Pulmonary artery endothelial cell (primary cell): ENCODE measurements at regions not wholly inside any gene's neighbourhood (a gene's known extent, or its start where the extent isn't known, plus 50 kb on each side); places are given as distances from the start of the nearest gene placed in this dataset.
"Not testable (repeated sequence)": the region's sequence is repeated elsewhere in the genome, so short reads cannot be mapped to it uniquely, and the experiment has no call there.

ENCODE experiments used
- DNase-seq: peaks from one replicate; pipeline ENCODE4 v3.0.0-alpha.2; 2011; ENCODE audit warnings: low read depth, low spot score

DNA sequence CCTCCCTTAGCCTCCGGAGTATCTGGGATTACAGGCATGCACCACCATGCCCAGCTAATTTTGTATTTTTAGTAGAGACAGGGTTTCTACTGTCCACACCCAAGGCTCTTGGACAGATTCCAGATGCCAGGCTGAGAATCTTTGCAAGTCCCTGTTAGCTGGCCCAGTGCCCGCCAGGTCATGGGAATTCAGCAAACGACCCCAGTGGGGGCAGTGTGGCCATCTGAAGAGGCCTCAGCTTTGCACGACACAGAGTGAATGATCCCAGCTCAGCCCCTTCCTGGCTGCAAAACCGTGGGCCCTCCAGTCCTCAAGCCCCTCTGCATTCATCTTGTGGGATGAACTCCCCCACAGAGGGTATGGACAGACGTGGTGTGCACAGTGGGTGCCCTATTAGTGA lies 179.5 kb upstream of the ID2 start:
- no peak for DNase-seq

DNA sequence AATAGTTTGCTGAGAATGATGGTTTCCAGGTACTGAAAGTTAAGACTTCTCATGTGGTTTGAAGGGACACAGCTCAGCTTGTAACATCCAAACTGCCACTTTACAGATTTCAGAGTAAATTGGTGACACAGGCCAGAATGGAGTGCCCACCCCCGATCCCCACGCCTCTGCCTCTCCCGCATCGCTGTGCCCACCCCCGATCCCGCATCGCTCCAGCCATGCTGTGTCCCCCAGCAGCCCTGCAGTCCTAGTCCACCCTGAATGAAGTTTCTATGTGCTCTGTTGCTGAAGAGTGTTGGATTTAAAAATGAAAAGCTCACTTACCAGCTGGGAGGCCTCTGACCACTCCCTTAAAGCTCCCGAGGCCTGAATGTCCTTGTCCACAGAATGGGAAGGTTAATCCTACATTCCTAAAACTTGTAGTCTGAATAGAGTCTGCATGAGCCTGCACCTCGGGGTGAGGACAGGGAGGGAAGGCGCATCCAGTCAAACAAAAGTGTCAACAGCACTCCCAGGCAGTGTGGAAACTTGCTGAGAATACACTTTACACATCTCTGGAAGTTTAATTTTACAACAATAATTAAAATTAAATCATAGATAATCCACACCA lies 176.4 kb upstream of the ID2 start:
- DNase-seq: no peak

DNA sequence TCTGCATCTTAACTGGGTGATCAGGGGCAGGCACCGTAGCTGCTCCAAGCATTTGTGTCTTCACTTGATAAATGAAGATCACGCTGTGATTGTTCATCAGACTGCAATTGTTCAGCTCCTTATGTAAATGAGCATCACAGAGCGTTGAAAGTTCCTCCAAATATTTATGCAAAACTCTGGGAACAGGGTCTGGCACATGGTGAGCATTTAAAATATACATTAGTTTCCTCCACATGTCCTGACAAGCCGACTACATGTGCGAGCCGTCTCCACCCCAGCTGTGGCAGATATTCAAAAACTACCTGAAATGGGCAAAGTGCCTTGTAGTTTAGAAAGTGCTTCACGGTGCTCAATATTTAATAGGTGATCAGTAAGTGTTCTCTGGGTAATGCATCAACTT lies 175.1 kb upstream of the ID2 start:
- DNase-seq: no peak

GRCh38 chr2:8508766-8509165 lies 173.1 kb upstream of the ID2 start:
- DNase-seq: no peak

GRCh38 chr2:8509621-8510020 lies 172.2 kb upstream of the ID2 start:
- no peak for DNase-seq

- not testable (repeated sequence) for DNase-seq
Measured at GRCh38 chr2:8510055-8510454, 171.8 kb upstream of the ID2 start.

DNA sequence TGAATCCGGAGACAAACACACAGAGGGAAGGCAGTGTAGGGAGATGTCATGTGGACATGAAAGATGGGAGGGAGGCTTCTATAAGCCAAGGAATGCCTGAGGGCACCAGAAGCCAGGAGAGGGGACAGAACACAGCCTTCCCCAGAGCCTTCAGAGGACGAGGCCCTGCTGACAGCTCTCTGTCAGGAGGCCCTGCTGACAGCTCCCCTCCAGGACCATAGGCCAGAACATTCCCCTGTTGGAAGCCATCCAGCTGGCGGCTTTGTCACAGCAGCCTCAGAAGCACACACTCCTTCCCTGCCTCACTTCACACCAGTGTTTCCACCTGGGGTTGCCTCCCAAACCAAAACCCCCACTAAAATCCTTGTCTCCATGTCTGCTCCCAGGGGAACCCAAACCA lies 171.3 kb upstream of the ID2 start:
- no peak for DNase-seq

GRCh38 chr2:8511868-8512612 lies 169.8 kb upstream of the ID2 start:
- no peak for DNase-seq

- no peak for DNase-seq
Measured at GRCh38 chr2:8513601-8514273, 168.1 kb upstream of the ID2 start.

GRCh38 chr2:8514274-8514662 lies 167.6 kb upstream of the ID2 start:
- no peak for DNase-seq

GRCh38 chr2:8514796-8515758 lies 166.8 kb upstream of the ID2 start:
- no peak for DNase-seq

DNA sequence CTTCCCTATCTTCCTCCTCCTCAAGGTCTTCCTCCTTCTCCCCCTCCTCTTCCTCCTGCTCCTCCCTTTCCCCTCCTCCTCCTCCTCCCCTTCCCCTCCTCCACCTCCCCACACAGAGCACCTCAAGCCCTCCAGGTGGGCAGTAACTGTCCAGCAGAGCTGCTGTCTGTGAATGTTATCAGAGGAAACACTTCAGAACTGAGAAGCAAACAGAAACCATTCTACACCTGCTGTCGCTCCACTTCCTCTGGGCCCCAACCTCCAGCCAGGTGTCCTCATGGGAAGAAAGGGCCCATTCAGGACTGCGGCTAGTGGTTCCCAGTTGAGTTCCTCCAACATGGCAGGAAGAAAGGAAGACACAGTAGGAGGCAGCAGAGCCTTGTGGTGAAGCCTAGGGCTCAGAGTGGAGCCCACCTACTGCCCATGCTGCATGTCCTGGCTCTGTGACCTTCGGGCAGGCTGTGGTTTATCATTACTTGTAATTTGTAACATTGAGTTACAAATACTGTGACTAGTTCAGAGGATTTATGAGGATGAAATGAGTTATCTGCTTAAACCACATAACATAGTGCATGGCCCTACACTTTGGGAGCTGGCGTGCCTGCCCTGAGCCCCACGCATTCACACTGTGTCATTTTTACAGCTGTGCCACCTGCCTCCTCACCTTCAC lies 165.9 kb upstream of the ID2 start:
- no peak for DNase-seq

DNA sequence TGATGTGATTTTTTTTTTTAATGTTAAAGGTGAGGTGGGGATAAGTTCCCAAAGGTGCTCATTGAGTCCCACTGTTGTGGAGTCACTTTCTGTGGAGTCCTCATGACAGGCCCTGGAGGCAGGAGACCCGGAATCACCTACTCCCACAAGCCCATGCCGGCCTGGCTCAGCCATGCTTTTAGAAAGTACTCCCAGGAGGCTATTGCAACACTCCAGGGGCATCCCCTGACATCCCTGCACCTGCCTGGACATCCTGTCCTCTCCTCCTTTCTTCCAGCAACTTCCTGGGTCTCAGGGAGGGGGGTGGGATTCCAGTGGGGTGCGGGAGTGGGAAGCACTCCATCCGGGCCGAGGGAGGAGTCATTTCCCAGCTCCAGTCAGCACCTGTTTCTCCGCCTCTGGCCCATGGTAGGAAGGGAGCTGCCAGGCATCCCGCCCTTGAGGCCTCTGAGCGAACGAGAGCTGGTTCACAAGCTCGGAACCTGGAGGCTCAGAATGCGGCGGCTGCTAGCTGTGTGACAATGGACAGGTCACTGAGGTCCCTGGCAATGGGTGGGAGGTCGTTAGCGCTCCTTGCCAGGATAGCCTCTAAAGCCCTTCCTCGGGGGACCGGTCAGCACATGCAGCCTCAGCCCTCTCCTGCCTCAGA lies 163.9 kb upstream of the ID2 start:
- DNase-seq: no peak

- no peak for DNase-seq
Measured at GRCh38 chr2:8518979-8519668, 162.7 kb upstream of the ID2 start.

DNA sequence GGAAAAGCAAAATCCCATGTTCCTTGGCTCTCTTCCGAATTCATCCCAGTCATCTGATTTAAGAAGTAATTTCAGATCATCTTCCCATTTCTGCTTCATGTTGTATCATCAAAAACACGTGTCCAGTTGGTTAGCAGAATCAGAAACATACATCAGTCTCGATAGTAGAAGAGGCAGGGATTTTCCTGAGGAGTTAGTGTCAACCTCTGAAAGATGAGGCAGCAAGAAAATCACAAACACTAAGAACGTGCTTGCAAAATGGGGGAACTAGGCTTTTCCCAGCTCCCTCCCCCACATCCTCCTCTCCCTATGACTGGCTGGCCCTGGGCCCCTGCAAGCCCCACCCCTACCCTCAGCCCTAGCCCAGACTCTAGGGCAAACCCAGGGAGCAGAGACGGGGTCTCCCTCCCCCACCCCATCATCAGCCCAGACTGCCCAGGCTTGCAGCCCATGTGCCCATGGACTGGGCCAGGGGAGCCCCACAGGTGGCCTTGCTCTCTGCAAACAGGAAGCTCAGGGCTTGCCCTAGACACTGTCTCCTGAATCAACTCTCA lies 161.0 kb upstream of the ID2 start:
- no peak for DNase-seq

DNA sequence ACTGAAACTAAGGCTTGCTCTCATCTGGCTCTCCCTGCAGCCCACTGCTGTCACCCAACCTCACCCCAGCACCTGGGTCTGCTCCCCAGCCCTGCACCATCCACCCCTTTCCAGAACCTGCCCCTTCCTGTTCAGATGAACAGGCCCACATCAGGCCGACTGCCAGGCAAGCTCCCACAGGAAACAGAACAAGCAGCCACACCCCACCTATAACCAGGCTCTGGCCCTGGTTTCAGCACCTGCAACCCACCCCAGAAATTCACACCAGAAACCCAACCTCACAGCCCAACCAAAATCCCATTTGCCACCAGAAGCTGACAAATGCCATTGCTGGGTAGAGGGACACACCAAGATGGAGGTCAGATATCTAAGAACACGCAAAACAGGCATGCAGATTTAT lies 159.2 kb upstream of the ID2 start:
- DNase-seq: no peak

DNA sequence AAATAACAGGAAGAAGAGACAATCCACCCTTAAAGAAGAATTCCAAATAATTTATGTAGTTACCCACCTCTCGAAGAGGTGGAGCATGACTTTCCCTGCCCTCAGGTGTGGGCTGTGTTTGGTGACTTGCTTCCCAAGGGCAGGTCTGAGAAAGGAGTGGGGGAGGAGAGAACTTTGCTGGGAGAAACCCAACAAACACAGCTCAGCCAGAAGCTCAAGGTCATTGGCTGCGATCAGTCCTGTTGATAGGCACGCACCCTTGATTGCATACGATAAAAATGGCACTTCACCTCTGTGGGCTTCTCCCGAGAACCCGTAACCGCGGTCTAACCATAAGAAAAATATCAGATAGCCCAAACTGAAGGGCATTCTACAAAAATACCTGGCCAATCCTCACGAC lies 157.5 kb upstream of the ID2 start:
- DNase-seq: no peak

GRCh38 chr2:8524823-8525222 lies 157.0 kb upstream of the ID2 start:
- DNase-seq: no peak

DNA sequence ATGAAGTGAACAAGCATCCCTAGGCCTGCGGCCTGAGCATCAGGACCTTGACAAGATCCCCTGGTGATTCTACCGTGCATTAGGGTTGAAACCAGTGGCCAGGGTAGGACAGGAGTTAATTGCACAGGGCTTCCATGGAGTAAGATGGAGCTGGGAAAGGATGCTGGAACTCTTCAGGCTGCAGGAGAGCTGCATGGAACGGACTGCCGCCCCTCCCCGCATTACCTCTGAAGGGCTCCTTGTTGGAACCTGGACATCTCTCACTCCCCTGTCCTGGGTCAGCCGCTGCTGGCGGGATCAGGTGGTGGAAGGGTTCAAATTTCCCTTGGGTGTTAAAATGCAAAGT lies 156.6 kb upstream of the ID2 start:
- no peak for DNase-seq
